Activated gamma-delta T cell (primary cell): ENCODE measurements at regions not wholly inside any gene's neighbourhood (a gene's known extent, or its start where the extent isn't known, plus 50 kb on each side); places are given as distances from the start of the nearest gene placed in this dataset.
"Not testable (repeated sequence)": the region's sequence is repeated elsewhere in the genome, so short reads cannot be mapped to it uniquely, and the experiment has no call there.

Experiments used
- DNase-seq: peaks from one replicate; lab custom pipeline; 2025; lab: John Stamatoyannopoulos, UW

GRCh38 chr22:22296047-22296446 is 51.5 kb downstream of the VPREB1 start:
- not testable (repeated sequence) for DNase-seq

DNA sequence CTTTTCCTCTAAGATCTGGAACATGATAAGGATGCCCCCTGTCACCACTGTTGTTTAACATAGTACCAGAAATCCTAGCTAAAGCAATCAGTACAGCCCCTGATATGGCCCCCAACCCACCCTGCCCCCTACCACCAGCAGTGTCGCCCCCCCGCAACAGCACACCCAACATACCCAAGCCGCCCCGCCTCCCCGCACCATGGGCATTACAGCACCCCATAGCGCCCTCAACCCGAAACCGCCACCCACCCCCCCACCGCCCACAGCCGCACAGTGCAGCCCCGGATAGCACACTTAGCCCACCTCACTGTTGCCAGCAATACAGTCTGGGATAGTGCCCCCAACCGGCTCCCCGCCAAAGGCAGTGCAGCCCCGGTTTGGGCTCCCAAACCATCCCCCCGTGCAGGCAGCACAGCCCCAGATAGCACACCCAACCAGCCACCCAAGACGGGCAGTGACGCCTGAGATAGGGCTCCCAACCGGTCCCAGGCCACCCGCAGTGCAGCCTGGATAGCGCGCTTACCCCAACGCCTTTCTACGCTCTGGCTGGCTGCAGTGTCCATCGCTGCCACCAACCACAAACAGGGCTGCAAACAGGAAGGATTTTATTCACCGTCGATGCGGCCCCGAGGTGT is 52.7 kb downstream of the VPREB1 start:
- DNase-seq: not testable (repeated sequence)

DNA sequence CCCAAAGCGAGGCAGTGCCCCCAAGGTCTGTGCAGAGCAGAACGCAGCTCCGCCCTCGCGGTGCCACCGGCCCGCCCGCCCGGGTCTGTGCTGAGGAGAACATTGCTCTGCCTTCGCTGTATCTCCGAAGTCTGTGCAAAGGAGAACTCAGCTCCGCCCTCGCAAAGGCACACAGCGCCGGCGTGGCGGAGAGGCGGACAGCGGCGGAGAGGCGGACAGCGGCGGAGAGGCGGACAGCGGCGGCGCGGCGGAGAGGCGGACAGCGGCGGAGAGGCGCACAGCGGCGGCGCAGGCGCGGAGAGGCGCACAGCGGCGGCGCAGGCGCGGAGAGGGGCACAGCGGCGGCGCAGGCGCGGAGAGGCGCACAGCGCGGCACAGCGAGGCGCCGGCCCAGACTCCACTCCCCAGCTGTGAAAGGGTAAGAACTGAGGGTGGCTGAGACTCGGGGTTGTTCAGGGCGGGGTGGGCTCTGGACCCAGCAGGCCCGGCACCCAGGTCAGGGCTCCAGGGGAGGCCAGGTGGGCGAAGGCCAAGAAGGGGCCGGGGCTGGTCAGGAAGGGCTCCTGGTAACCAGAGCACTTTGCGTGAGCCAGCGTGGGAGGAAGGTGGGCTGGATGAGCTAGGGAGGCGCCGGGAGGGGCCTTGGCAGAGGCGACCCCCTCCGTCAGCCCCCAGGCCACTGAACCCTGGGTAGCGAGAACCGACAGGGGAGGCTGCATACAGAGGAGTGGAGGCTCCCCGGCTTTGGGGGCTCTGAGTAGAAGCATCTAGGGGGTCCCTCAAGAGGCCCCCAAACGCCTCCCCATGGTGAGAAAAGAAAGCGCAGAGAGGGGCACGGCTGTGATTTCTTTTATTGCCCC is 53.4 kb downstream of the VPREB1 start:
- DNase-seq: peak; percentile 64

GRCh38 chr22:22298654-22299009 is 54.0 kb downstream of the VPREB1 start:
- not testable (repeated sequence) for DNase-seq

GRCh38 chr22:22300511-22300910 is 55.9 kb downstream of the VPREB1 start:
- not testable (repeated sequence) for DNase-seq

DNA sequence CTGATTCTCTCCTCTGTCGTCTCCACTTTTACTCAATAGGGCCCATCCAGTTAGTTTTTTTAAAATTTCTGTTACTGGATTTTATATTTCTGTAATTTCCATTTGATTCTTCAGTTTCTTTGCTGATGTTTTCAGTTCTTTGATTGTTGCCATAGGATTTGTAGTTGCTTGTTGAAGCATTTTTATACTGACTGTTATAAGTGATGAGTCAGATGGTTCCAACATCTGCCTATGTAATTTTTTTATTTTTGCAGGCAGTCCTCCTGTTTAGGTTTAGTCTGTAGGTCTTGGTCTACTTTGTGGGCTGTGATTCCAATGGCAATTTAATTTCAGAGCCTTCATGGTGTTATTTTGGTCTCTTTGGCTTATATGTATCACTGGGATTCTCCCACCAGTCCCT is 56.4 kb downstream of the VPREB1 start:
- not testable (repeated sequence) for DNase-seq

DNA sequence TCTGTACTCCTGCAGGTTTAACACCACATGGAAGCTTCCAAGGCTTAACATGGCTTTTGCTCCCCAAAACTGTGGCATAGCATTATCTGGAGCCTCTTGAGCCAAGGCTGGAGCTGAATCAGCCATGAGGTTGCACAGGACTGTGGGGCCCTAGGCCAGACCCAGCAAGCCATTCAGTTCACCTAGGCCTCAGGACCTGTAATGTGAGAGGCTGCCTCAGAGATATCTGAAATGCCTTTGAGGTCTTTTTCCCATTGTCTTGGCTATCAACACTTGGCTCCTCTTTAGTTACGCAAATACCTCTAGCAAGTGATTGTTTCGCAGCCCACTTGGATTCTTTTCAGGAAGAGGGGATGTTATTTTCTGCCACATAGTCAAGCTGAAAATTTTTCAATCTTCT is 72.0 kb downstream of the VPREB1 start:
- no peak for DNase-seq

DNA sequence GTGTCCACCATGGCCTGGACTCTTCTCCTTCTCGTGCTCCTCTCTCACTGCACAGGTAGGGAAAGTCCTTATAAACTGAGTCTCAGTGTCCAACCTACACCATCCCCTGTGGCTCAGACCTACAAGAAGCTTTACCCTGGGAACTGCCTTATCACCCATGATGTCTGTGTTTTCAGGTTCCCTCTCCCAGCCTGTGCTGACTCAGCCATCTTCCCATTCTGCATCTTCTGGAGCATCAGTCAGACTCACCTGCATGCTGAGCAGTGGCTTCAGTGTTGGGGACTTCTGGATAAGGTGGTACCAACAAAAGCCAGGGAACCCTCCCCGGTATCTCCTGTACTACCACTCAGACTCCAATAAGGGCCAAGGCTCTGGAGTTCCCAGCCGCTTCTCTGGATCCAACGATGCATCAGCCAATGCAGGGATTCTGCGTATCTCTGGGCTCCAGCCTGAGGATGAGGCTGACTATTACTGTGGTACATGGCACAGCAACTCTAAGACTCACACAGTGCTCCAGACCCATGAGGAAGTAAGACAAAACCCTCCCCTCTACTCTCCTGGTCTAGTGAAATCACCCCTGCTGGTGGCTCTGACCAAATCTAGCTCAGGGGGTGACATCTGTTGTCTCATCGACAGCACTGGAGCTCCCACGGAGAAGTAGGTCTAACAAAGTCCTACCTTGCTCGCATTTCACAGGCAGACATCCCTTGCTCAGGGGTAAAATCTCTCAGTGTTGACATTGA is 74.3 kb downstream of the VPREB1 start:
- no peak for DNase-seq

DNA sequence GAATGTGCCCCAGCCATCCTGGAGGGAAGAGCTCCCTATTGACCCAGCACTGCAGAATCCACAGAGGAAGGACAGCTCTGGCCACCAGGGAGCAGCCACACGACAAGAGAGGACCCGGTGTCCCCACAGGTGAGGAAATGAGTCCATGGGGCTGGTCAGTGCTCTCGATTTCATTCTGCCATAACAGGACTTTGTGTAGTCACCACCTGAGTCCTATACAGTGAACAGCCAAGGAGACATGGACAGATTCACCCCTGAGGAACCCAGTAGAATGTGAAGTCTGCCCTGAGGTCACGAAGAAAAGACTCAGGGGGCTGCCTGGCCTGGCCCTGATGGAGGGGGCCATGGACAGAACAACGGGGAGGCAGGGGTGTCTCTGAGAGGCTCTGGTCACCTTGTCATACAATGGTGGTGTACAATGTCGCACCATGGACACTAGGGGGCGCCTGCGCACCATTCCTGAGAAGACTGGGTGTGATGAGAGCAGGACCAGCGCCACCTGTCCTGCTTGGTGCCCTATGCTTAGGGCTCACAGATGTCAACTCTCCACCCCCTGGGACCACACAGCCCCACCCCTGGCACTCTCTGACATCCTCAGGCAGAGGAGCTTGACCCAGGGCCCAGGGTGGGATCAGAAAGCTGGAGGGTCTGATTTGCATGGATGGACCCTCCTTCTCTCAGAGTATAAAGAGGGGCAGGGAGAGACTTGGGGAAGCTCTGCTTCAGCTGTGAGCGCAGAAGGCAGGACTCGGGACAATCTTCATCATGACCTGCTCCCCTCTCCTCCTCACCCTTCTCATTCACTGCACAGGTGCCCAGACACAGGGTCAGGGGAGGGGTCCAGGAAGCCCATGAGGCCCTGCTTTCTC is 77.4 kb downstream of the VPREB1 start:
- DNase-seq: not testable (repeated sequence)

DNA sequence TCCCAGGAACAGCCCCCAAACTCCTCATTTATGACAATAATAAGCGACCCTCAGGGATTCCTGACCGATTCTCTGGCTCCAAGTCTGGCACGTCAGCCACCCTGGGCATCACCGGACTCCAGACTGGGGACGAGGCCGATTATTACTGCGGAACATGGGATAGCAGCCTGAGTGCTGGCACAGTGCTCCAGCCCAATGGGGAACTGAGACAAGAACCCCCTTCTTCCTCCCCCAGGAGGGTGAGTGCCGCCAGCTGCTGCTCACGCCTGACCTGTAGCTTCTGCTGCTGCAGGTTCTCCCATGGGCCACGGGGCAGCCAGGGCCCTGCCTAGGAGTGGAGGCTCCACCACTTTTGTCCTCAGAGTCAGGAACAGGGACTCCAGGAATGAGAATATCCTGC is 78.2 kb downstream of the VPREB1 start:
- DNase-seq: no peak

DNA sequence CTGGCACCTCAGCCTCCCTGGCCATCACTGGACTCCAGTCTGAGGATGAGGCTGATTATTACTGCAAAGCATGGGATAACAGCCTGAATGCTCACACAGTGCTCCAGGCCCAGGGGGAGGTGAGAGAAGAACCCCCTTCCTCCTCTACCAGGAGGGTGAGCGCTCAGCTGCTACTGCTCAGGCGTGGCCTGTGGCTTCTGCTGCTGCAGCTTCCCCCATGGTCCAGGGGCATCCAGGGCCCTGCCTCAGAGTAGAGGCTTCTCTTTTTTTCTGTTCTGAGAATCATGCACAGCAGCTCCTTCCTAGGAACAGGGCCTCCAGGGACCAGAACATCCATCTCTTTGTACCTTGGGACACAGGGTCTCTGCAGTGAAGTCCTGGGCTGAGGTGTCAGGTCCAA is 83.1 kb downstream of the VPREB1 start:
- no peak for DNase-seq

DNA sequence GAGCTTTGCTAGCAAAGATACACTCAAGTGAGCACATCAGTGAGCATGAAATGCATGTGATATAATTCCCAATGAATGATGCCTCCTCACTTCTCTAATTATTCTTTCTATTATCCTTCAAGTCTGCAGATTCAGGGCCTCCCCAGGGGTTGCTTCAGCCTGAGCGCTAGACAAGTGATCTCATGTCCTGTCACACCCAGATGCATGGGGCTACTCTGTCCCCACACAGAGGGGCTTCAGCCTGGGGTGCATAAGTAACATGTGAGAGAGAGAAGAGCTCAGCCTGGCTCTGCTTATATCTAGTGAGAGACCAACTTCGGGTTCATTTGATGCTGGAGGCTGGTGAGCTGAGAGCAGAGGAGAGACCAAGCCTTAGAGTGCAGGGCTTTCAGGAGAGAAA is 85.2 kb downstream of the VPREB1 start:
- no peak for DNase-seq

DNA sequence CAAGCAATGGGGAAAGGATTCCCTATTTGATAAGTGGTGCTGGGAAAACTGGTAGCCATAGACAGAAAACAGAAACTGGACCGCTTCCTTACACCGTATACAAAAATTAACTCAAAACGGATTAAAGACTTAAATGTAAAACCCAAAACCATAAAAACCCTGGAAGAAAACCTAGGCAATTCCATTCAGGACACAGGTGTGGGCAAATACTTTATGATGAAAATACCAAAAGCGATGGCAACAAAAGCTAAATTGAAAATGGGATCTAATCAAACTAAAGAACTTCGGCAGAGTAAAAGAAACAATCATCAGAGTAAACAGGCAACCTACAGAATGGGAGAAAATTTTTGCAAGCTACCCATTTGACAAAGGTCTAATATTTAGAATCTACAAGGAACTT is 91.1 kb downstream of the VPREB1 start:
- DNase-seq: not testable (repeated sequence)

GRCh38 chr22:22336333-22336732 is 91.7 kb downstream of the VPREB1 start:
- DNase-seq: not testable (repeated sequence)

DNA sequence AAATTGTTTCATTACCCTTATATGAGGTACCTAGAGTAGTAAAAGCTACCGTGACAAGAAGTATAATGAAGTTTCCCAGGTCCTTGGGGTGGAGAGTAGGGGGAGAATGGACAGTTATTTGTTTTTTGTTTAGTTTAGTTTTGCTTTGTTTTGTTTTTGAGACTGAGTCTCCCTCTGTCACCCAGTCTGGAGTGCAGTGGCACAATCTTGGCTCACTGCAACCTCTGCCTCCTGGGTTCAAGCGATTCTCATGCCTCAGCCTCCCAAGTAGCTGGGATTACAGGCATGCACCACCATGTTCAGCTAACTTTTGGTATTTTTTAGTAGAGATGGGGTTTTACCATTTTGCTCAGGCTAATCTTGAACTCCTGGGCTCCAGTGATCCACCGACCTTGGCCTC is 94.2 kb downstream of the VPREB1 start:
- not testable (repeated sequence) for DNase-seq

DNA sequence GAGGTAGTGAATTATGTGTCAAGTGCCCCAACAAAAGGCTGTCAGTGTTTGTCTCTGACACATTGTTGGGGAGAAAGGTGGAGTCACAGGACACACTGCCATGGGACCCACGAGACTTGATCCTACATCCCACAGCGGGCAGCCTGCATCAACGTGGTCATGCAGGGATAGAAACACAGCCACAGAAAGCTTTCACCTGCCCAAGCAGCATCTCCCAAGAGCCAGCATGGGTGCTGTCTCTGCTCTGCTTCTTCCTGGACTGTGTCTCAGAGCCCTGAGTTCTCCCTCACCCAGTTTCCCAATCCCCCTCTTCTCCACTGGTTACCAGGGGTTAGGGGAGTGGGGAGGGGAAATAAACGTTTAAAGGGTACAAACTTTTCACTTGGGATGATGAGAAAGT is 97.2 kb downstream of the VPREB1 start:
- DNase-seq: no peak

- no peak for DNase-seq
Observed at GRCh38 chr22:22342697-22343580, 98.4 kb downstream of the VPREB1 start.

DNA sequence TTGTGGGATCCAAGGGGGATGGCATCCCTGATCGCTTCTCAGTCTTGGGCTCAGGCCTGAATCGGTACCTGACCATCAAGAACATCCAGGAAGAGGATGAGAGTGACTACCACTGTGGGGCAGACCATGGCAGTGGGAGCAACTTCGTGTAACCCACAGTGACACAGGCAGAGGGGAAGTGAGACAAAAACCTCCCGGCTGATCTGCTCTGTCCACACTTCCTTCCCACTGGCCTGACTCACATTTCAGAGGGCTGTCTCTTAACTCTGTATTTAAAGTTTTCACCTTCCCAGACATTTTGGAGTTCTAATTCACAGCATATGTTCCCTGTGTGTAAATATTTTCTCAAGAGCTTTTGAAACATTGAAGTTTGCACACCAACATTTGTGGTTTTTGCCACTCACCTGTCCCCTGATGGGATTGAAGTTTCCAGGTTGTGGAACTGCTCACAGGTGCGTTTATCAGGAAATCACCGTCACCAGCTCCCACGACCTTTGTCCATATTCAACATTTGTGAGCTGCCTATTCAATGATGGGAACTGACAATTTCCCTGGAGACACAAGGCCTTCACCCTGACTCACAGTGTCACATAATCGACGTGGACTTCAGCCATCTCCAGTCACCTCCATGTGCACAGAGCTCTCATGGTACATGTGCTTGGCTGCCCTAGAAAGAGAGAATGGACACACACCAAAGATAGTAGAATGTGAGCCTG is 99.2 kb downstream of the VPREB1 start:
- no peak for DNase-seq

DNA sequence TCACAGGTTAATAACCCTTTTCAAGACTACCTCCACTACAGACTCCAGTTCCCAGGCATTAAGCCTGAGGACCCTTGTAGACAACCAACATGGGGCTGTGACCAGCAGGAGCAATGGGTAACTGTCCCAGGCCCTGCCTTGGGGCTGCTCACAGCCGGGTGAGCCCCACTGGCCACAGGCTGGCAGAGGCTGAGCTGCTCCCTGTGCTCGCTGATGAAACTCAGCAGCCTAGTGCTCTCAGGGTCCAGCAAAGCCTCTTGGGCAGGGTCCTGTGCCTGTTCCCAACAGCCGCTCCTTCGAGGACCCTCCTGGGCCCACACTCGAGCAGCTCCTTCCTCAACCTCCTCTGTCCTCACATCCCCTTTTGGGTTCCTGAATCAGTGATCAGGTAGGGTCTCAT is 99.8 kb downstream of the VPREB1 start:
- no peak for DNase-seq

DNA sequence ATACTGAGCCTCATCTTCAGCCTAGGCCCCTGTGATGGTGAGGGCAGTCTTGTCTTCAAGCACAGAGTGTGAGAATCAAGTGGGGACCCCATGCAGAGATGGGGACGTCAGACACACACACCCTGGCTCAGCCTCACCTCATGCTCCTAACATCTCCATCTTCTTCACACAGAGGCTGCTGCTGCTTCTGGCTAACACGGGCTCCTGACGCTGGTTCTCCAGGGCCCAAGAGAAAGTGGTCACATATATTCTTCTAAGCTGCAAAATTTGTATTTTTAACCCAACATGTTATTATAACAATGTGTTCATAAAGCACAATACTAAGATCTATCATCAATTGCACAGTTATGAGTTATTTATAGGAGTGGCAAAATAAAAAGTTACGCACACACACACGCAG is 101.2 kb downstream of the VPREB1 start:
- DNase-seq: no peak
